H1 (cell line): ENCODE measurements at regions not wholly inside any gene's neighbourhood (a gene's known extent, or its start where the extent isn't known, plus 50 kb on each side); places are given as distances from the start of the nearest gene placed in this dataset.

Experiments used
- CTCF ChIA-PET: fragments of 300-600 bp; sonication (Branson Sonifier 250); formaldehyde crosslinking; loops from one replicate; lab custom pipeline; 2021; ENCODE audit not compliant: partially characterized antibody; lab: Charles Lee
- POLR2A ChIA-PET: fragments of 300-600 bp; sonication (Branson Sonifier 250); formaldehyde crosslinking; loops from one replicate; lab custom pipeline; 2021; ENCODE audit warnings: inconsistent platforms; ENCODE audit not compliant: partially characterized antibody; lab: Charles Lee
- DNase-seq, 2 experiments: peaks; one replicate each; pipeline versions ENCODE4 v3.0.0 to v3.0.0-alpha.2; 2010 to 2022; ENCODE audit warnings: low spot score in 2 of 2, low read depth in 1 of 2, mixed read lengths in 1 of 2
- FAIRE-seq: peaks from 2 replicates; lab custom pipeline; 2011; peaks lifted over from hg19 to GRCh38; lab: Jason Lieb, UNC
- H2AFZ ChIP-seq: 2 replicates; pipeline ENCODE4 v1.8.1; 2012; ENCODE audit warnings: low read length, inconsistent platforms
- H2AK5ac ChIP-seq: 2 replicates; pipeline ENCODE4 v1.6.1; 2013; ENCODE audit warnings: low read depth, low read length
- H2BK120ac ChIP-seq: replicated peaks from 2 replicates; pipeline ENCODE3; 2013; ENCODE audit warnings: low read depth, low read length, inconsistent platforms
- H2BK12ac ChIP-seq: 2 replicates; pipeline ENCODE4 v1.6.1; 2013; ENCODE audit warnings: low read depth, low read length
- H2BK15ac ChIP-seq: 2 replicates; pipeline ENCODE4 v1.6.1; 2013; ENCODE audit warnings: low read length
- H2BK20ac ChIP-seq: 2 replicates; pipeline ENCODE4 v1.6.1; 2013; ENCODE audit warnings: low read length
- H2BK5ac ChIP-seq: 2 replicates; pipeline ENCODE4 v1.6.1; 2013; ENCODE audit warnings: low read depth, low read length
- H3K14ac ChIP-seq: 2 replicates; pipeline ENCODE4 v1.6.1; 2013; ENCODE audit warnings: inconsistent platforms; ENCODE audit not compliant: insufficient read length
- H3K18ac ChIP-seq: 2 replicates; pipeline ENCODE4 v1.6.1; 2013; ENCODE audit warnings: low read length; ENCODE audit errors: extremely low read depth
- H3K23ac ChIP-seq: 2 replicates; pipeline ENCODE4 v1.6.1; 2013; ENCODE audit warnings: inconsistent platforms; ENCODE audit not compliant: insufficient read length
- H3K23me2 ChIP-seq: 2 replicates; pipeline ENCODE4 v1.6.1; 2013; ENCODE audit warnings: low read depth, low read length
- H3K27ac ChIP-seq: 2 replicates; pipeline ENCODE4 v1.6.1; 2011; ENCODE audit warnings: low read depth, low read length, inconsistent platforms
- H3K27me3 ChIP-seq, 4 experiments: replicated peaks in 1 of 4; 1 replicate in 1 of 4; 2 replicates in 3 of 4; pipeline versions ENCODE4 v1.6.1 to v1.8.1; 2011 to 2013; ENCODE audit warnings: low read length in 3 of 4, mild to moderate bottlenecking in 3 of 4, inconsistent platforms in 2 of 4, mixed read lengths in 2 of 4, moderate library complexity in 1 of 4; ENCODE audit not compliant: control insufficient read depth in 3 of 4, insufficient read depth in 3 of 4; ENCODE audit errors: extremely low read depth in 1 of 4
- H3K36me3 ChIP-seq, 4 experiments: 2 replicates each; pipeline versions ENCODE4 v1.6.1 to v1.8.1; 2011 to 2013; ENCODE audit warnings: mild to moderate bottlenecking in 4 of 4, low read length in 3 of 4, moderate library complexity in 2 of 4, control low read depth in 1 of 4, inconsistent platforms in 1 of 4; ENCODE audit not compliant: insufficient read depth in 4 of 4, control insufficient read depth in 2 of 4
- H3K4ac ChIP-seq: replicated peaks from 2 replicates; pipeline ENCODE3; 2013; ENCODE audit warnings: low read length, low read depth, mixed read lengths, inconsistent platforms; ENCODE audit not compliant: insufficient read length
- H3K4me1 ChIP-seq, 4 experiments: replicated peaks in 1 of 4; 1 replicate in 1 of 4; 2 replicates in 3 of 4; pipeline versions ENCODE4 v1.6.1 to v1.8.1; 2011 to 2013; ENCODE audit warnings: low read length in 3 of 4, inconsistent platforms in 2 of 4, mixed read lengths in 1 of 4; ENCODE audit not compliant: insufficient read depth in 4 of 4, control insufficient read depth in 3 of 4
- H3K4me2 ChIP-seq, 2 experiments: 2 replicates each; pipeline versions ENCODE4 v1.6.1 to v1.8.1; 2011 to 2013; ENCODE audit warnings: low read depth in 2 of 2, low read length in 2 of 2, control low read depth in 1 of 2, inconsistent platforms in 1 of 2, mild to moderate bottlenecking in 1 of 2; ENCODE audit not compliant: insufficient read depth in 1 of 2
- H3K4me3 ChIP-seq, 4 experiments: fragments of 200-600, 300-600 bp in 1 of 4; sonication (generic), shearing (Covaris generic), sonication (Bioruptor Twin) in 1 of 4; 2 replicates each; pipeline versions ENCODE4 v1.5.1 to v1.8.1; 2011 to 2016; ENCODE audit warnings: low read length in 4 of 4, low read depth in 3 of 4, control low read depth in 2 of 4, inconsistent platforms in 2 of 4, mild to moderate bottlenecking in 2 of 4, mixed read lengths in 1 of 4, moderate library complexity in 1 of 4; ENCODE audit not compliant: insufficient read depth in 2 of 4; ENCODE audit errors: extremely low read depth in 1 of 4
- H3K56ac ChIP-seq: replicated peaks from 2 replicates; pipeline ENCODE3; 2013; ENCODE audit warnings: low read depth, mild to moderate bottlenecking, mixed read lengths, low read length, inconsistent platforms; ENCODE audit not compliant: insufficient read length
- H3K79me1 ChIP-seq: 2 replicates; pipeline ENCODE4 v1.6.1; 2013; ENCODE audit warnings: low read depth, low read length, control low read depth
- H3K79me2 ChIP-seq, 2 experiments: 2 replicates each; pipeline versions ENCODE4 v1.6.1 to v1.8.1; 2012 to 2013; ENCODE audit warnings: low read length in 2 of 2, mild to moderate bottlenecking in 2 of 2, inconsistent platforms in 1 of 2; ENCODE audit not compliant: insufficient read depth in 2 of 2, control insufficient read depth in 1 of 2
- H3K9ac ChIP-seq, 4 experiments: replicated peaks in 1 of 4; 1 replicate in 1 of 4; 2 replicates in 3 of 4; pipeline versions ENCODE4 v1.6.1 to v1.8.1; 2011 to 2013; ENCODE audit warnings: low read depth in 3 of 4, low read length in 3 of 4, control low read depth in 2 of 4, mild to moderate bottlenecking in 2 of 4, moderate library complexity in 2 of 4, inconsistent platforms in 1 of 4; ENCODE audit errors: extremely low read depth in 1 of 4
- H3K9me3 ChIP-seq, 2 experiments: 2 replicates each; pipeline versions ENCODE4 v1.6.1 to v1.8.1; 2012 to 2013; ENCODE audit warnings: mild to moderate bottlenecking in 2 of 2, moderate library complexity in 2 of 2, control low read depth in 1 of 2, inconsistent platforms in 1 of 2, low read depth in 1 of 2, low read length in 1 of 2, mixed read lengths in 1 of 2; ENCODE audit not compliant: insufficient read depth in 2 of 2
- H4K20me1 ChIP-seq, 2 experiments: replicated peaks in 1 of 2; 2 replicates each; pipeline versions ENCODE3 to v1.8.1; 2011 to 2013; ENCODE audit warnings: inconsistent platforms in 2 of 2, low read length in 2 of 2, mild to moderate bottlenecking in 1 of 2; ENCODE audit not compliant: insufficient read depth in 2 of 2, control insufficient read depth in 1 of 2
- H4K5ac ChIP-seq: 2 replicates; pipeline ENCODE4 v1.6.1; 2013; ENCODE audit warnings: low read length, low read depth, mixed read lengths, inconsistent platforms; ENCODE audit not compliant: insufficient read length
- H4K8ac ChIP-seq: 2 replicates; pipeline ENCODE4 v1.8.0; 2013; ENCODE audit warnings: mild to moderate bottlenecking, moderate library complexity, low read length, inconsistent platforms; ENCODE audit not compliant: insufficient read depth; ENCODE audit errors: extremely low read depth
- H4K91ac ChIP-seq: replicated peaks from 2 replicates; pipeline ENCODE3; 2013; ENCODE audit warnings: low read length, mixed read lengths, inconsistent platforms; ENCODE audit not compliant: insufficient read length
- CBX5 ChIP-seq: fragments of 300-800, 300-1000 bp; sonication (generic); IDR thresholded peaks from 2 replicates; pipeline ENCODE4 v1.7.1; 2016; ENCODE audit warnings: antibody characterized with exemption, low read length, low read depth
- CTBP2 ChIP-seq: IDR thresholded peaks from 2 replicates; pipeline ENCODE4 v1.7.0; 2011; ENCODE audit warnings: borderline replicate concordance, mild to moderate bottlenecking, moderate library complexity, mixed read lengths, low read length; ENCODE audit not compliant: insufficient read depth, insufficient read length
- CTCF ChIP-seq, 3 experiments: IDR thresholded peaks; 1 replicate in 2 of 3; 2 replicates in 1 of 3; pipeline versions ENCODE4 v1.5.1 to v1.6.1; 2011; ENCODE audit warnings: low read length in 3 of 3, mild to moderate bottlenecking in 3 of 3, inconsistent platforms in 2 of 3, low read depth in 1 of 3, moderate library complexity in 1 of 3; ENCODE audit not compliant: insufficient read depth in 1 of 3; ENCODE audit errors: control extremely low read depth in 1 of 3
- HDAC6 ChIP-seq: IDR thresholded peaks from one replicate; pipeline ENCODE4 v1.7.1; 2012; ENCODE audit warnings: low read depth, mild to moderate bottlenecking, inconsistent platforms, low read length, moderate library complexity
- KDM5A ChIP-seq: fragments of 200-600 bp; IDR thresholded peaks from 2 replicates; pipeline ENCODE4 v1.7.1; 2012; ENCODE audit warnings: mild to moderate bottlenecking, low read length, inconsistent platforms, mixed read lengths
- PHF8 ChIP-seq: fragments of 200-600 bp; sonication (generic); conservative IDR thresholded peaks from 2 replicates; pipeline ENCODE4 v1.7.1; 2012; ENCODE audit warnings: low read depth, mild to moderate bottlenecking, inconsistent platforms, low read length, moderate library complexity
- RAD21 ChIP-seq, 2 experiments: IDR thresholded peaks in 1 of 2; conservative IDR thresholded peaks in 1 of 2; 2 replicates each; pipeline ENCODE4 v1.6.1; 2011; ENCODE audit warnings: low read depth in 2 of 2, low read length in 2 of 2, improper control_type of control experiment in 1 of 2, inconsistent platforms in 1 of 2, mild to moderate bottlenecking in 1 of 2, moderate library complexity in 1 of 2
- SIRT6 ChIP-seq: IDR thresholded peaks from one replicate; pipeline ENCODE4 v1.7.1; 2012; ENCODE audit warnings: low read length, inconsistent platforms
- SP4 ChIP-seq: IDR thresholded peaks from 2 replicates; pipeline ENCODE4 v1.6.1; 2012; ENCODE audit warnings: low read length, inconsistent platforms
- SRF ChIP-seq: IDR thresholded peaks from 2 replicates; pipeline ENCODE4 v1.6.1; 2011; ENCODE audit warnings: mild to moderate bottlenecking, low read depth, low read length, moderate library complexity
- TAF7 ChIP-seq: optimal IDR thresholded peaks from 2 replicates; pipeline ENCODE3; 2011; ENCODE audit warnings: low read depth, mild to moderate bottlenecking, inconsistent platforms, low read length, moderate library complexity, borderline replicate concordance
- TBP ChIP-seq: IDR thresholded peaks from 2 replicates; pipeline ENCODE4 v1.6.1; 2011; ENCODE audit warnings: low read depth, low read length, improper control_type of control experiment
- YY1 ChIP-seq: IDR thresholded peaks from 2 replicates; pipeline ENCODE4 v1.6.1; 2011; ENCODE audit warnings: low read depth, mild to moderate bottlenecking, low read length
- WGBS, 2 experiments: shearing (Covaris generic) in 1 of 2; methylation state at CpG; one replicate each; pipeline versions ENCODE4 v1.1.6 to v1.1.7; 2013 to 2015; ENCODE audit warnings: low lambda C conversion rate in 2 of 2, mixed read lengths in 2 of 2, inconsistent platforms in 1 of 2, low coverage in 1 of 2, missing lambda C conversion rate in 1 of 2; ENCODE audit not compliant: insufficient replicate concordance in 2 of 2, insufficient coverage in 1 of 2, insufficient read length in 1 of 2; ENCODE audit errors: extremely low coverage in 1 of 2, missing lambda C conversion rate in 1 of 2; 5-methylcytosine and 5-hydroxymethylcytosine counted together

DNA sequence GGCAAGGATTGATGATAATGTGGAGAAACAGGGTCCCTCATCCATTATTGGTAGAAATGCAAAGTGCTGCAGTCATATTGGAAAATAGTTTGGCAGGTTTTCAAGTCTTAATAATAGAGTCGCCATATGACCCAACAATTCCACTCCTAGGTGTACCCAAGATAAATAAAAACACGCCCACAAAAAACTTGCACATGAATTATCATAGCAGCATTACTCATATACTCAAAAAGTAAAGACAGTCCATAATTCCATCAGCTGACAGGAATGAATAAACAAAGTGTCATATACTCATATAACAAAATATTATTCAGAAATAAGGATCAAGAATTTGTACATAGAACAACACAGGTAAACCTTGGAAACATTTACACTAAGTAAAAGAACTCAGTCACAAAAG lies 242.9 kb upstream of the FTMT start:
- Histone ChIP-seq H3K4ac (no peak overlapping the region), H2BK20ac (no peak overlapping the region), H3K27me3 (no peaks in the 10 kb centered on the region), H3K23me2 (no peaks in the 10 kb centered on the region; the same call in 1 of the 2 replicates), H2AFZ (no peak overlapping the region), H2BK12ac (no peak overlapping the region), H3K27ac (no peak overlapping the region), H3K4me1 (no peaks in the 10 kb centered on the region), H3K14ac (no peak overlapping the region), H2BK120ac (no peak overlapping the region), H3K36me3 (no peaks in the 10 kb centered on the region), H2BK5ac (no peak overlapping the region), H4K91ac (no peak overlapping the region), H2AK5ac (no peak overlapping the region), H3K23ac (no peak overlapping the region), H3K79me1 (no peaks in the 10 kb centered on the region), H4K5ac (no peak overlapping the region), H2BK15ac (no peak overlapping the region), H3K9me3 (no peaks in the 10 kb centered on the region), H3K56ac (no peak overlapping the region), H3K9ac (no peak overlapping the region), H4K8ac (no peak overlapping the region), H3K4me2 (no peak overlapping the region), H3K4me3 (no peak overlapping the region), H4K20me1 (no peaks in the 10 kb centered on the region), H3K79me2 (no peaks in the 10 kb centered on the region), H3K18ac (no peak overlapping the region)
- POLR2A ChIA-PET = no interaction called here
- CTCF ChIA-PET = no interaction called here
- FAIRE-seq (no peak), DNase-seq (no peak)
- 83% methylated on average over 2 of the region's 2 CpGs; no CpG with 5 or more reads in 1 of the 2 experiments for WGBS, 2 experiments
- TF ChIP-seq PHF8 = no peak
- TF ChIP-seq SIRT6 = no peak
- no peak for TF ChIP-seq CBX5
- no peak for TF ChIP-seq SP4
- TF ChIP-seq CTBP2 = no peak
- no peak for TF ChIP-seq YY1
- TF ChIP-seq TAF7 = no peak
- no peak for TF ChIP-seq HDAC6
- no peak for TF ChIP-seq RAD21 (IDR thresholded peaks at IDR 0.05 in 1 of 2, conservative IDR thresholded peaks at IDR 0.05 in 1 of 2; ENCODE audit: low read depth in 2 of 2, low read length in 2 of 2)
- TF ChIP-seq CTCF (IDR thresholded peaks at IDR 0.05; ENCODE audit: control extremely low read depth in 1 of 3, insufficient read depth in 1 of 3, low read depth in 1 of 3, low read length in 3 of 3) = no peak
- TF ChIP-seq SRF = no peak
- TF ChIP-seq TBP = no peak
- no peak for TF ChIP-seq KDM5A
